ENCODE measurements at regions not wholly inside any gene's neighbourhood (a gene's known extent, or its start where the extent isn't known, plus 50 kb on each side); places are given as distances from the start of the nearest gene placed in this dataset.
"Not testable (repeated sequence)": the region's sequence is repeated elsewhere in the genome, so short reads cannot be mapped to it uniquely, and the experiment has no call there.

DNA sequence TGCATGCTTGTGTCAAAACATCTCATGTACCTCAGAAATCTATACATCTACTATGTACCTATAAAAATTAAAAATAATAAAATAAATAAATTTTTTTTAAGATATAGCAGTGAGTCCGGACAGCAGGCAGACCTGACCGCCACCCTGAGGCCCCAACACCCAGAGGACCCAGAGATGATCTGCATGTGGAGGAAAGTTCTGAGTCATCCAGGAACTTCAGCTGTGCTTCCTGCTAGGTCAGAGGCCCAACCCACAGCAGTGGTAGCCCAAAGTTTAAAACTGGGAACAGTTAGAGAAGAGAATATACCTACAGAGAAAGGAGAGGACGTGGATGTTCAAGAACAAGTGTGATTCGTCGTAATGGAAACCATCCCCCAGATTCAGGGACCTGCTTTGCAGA, 683.7 kb upstream of the NRP1 start:
- no peak for DNase-seq (ENCODE audit: extremely low read depth in 1 of 11, low read depth in 9 of 11, low spot score in 4 of 11)

DNA sequence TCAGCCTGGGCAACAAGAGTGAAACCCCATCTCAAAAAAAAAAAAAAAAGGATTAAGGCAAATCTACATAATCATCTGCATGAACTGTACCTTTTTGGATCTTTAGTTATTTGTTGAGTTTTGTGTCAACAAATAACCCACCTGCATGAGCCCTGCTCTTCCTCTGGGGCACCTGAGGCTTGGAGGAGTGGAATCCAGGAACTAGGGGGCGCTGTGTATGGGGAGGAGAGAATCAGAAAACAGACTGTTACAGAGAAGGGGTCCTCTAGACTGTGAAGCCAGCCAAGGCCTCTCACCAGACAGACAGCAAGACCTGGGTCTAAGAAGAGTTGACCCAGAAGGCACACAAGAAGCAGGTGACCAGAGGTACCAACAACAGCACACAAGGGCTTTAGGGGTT, 682.8 kb upstream of the NRP1 start:
- DNase-seq (ENCODE audit: extremely low read depth in 1 of 11, low read depth in 9 of 11, low spot score in 4 of 11), result no peak

DNA sequence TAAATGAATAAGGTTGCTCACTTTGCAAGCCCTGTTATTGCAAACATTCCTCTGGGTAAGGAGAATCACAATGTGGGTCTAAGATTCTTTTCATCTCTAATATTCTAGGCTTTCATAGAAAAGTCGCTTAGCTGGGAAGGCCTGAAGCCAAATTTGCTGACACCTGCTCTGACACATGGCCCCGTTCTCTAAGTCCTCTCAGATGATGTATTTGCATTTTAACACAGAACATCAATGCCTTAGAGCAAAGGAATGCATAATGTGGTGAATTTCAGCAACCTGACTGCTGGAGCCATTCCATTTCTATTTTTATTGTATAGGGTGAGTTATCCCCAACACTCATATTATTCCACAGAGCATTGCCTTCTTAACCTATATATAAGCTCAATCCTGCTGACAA, 682.1 kb upstream of the NRP1 start:
- no peak for DNase-seq (ENCODE audit: extremely low read depth in 1 of 11, low read depth in 9 of 11, low spot score in 4 of 11)

- DNase-seq (ENCODE audit: extremely low read depth in 1 of 11, low read depth in 9 of 11, low spot score in 4 of 11), result no peak
Observed at GRCh38 chr10:34015700-34016099, 681.2 kb upstream of the NRP1 start.

DNA sequence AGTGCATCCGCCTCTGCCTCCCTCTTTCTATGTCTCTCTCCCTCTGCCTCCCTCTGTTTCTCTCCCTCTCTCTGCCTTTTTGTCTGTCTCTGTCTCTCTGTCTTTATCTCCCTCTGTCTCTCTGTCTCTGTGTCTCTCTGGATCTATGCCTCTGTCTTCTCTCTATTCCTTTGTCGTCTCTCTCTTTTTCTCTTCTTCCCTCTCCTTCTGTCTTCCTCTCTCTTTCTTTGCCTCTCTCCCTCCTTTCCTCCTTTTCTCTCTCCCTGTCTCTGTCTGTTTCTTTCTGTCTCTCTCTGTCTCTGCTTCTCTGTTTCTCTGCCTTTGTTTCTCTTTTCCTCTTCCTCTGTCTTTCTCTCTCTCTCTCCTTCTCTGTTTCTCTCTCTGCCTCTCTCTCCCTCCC, 678.8 kb upstream of the NRP1 start:
- DNase-seq (ENCODE audit: extremely low read depth in 1 of 11, low read depth in 9 of 11, low spot score in 4 of 11), result no peak

GRCh38 chr10:34010891-34011290, 676.4 kb upstream of the NRP1 start:
- no peak for DNase-seq (ENCODE audit: extremely low read depth in 1 of 11, low read depth in 9 of 11, low spot score in 4 of 11)

- not testable (repeated sequence) for DNase-seq (ENCODE audit: extremely low read depth in 1 of 11, low read depth in 9 of 11, low spot score in 4 of 11)
Observed at GRCh38 chr10:34010228-34010627, 675.8 kb upstream of the NRP1 start.

GRCh38 chr10:34008656-34009055, 674.2 kb upstream of the NRP1 start:
- DNase-seq (ENCODE audit: extremely low read depth in 1 of 11, low read depth in 9 of 11, low spot score in 4 of 11), result no peak

- no peak for DNase-seq (ENCODE audit: extremely low read depth in 1 of 11, low read depth in 9 of 11, low spot score in 4 of 11)
Observed at GRCh38 chr10:34006471-34006870, 672.0 kb upstream of the NRP1 start.

- DNase-seq (ENCODE audit: extremely low read depth in 1 of 11, low read depth in 9 of 11, low spot score in 4 of 11), result no peak
Observed at GRCh38 chr10:34003561-34003960, 669.1 kb upstream of the NRP1 start.

DNA sequence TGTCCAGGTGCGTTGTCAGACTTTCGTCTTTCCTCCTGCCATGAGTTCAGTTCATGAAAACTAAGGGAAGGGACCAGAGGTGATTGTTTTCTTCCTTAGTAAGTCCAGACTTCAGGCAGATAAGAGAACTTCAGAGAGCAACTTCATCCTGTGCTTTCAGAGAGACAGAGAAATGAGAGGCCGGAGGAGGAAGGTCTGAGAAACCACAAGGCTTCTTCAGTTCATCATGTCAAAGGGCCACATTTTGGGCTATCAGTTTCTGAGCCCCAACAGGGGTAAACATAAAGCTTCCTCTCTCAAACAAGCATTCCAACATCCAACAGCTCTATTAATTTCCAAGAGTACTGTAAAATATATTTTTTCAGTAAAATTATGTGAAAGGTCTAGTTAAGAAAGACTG, 668.4 kb upstream of the NRP1 start:
- DNase-seq (ENCODE audit: extremely low read depth in 1 of 11, low read depth in 9 of 11, low spot score in 4 of 11), result no peak

GRCh38 chr10:34001831-34002230, 667.4 kb upstream of the NRP1 start:
- no peak for DNase-seq (ENCODE audit: extremely low read depth in 1 of 11, low read depth in 9 of 11, low spot score in 4 of 11)

DNA sequence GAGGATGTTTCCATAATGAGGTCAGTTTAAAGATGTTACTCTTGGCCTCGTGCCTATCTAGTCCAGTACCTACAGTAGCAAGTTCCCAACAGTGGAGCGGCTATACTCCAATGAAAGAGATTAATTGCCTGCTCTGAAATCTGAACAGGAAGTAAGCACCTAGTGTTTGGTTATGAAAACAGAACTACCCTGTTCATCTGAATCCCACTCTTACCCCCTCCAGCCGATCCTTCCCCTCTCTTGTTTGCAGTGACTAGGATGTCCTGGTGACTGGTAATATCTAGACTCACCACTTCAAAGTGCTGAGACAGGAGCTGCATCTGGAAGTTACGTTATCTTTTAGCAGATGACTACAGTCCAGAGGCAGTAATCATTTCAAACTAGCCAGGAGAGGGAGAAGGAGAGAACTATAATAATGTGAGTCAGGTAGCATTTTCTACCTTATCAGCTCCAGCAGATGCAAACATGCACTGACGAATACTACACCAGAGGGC, 666.7 kb upstream of the NRP1 start:
- no peak for DNase-seq (ENCODE audit: extremely low read depth in 1 of 11, low read depth in 9 of 11, low spot score in 4 of 11)

DNA sequence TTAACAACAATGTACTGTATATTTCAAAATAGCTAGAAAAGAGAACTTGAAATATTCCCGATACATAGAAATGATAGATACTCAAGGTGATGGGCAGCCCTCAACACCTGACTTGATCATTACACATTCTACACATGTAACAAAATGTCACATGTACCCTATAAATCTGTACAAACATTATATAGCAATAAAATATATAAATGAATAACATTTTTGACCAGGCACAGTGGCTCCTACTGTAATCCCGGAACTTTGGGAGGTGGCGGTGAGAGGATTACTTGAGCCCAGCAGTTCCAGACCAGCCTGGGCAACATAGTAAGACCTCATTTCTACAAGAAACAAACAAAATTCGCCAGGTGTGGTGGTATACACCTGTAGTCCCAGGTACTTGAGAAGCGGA, 659.5 kb upstream of the NRP1 start:
- no peak for DNase-seq (ENCODE audit: extremely low read depth in 1 of 11, low read depth in 9 of 11, low spot score in 4 of 11)

GRCh38 chr10:33991924-33992323, 657.5 kb upstream of the NRP1 start:
- DNase-seq (ENCODE audit: extremely low read depth in 1 of 11, low read depth in 9 of 11, low spot score in 4 of 11), result no peak

DNA sequence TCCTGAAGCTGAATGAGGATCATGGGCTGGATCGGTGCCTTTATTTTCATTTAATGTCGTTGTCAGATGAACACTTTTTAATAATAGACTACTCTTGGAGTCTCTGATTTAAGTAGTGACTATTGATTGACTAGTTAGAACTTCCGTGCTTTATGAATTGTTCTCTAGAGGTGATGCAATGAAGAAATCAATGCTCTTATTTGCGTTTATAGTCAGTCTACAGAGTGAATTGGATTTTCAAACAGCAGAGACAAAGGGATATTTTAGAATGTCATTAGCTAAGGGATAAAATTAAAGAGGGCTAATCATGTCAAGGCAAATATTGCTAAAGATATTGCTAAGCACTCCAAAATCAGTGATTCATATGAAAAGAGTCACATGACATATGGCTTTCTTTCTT, 652.0 kb upstream of the NRP1 start:
- DNase-seq (ENCODE audit: extremely low read depth in 1 of 11, low read depth in 9 of 11, low spot score in 4 of 11), result no peak

- DNase-seq (ENCODE audit: extremely low read depth in 1 of 11, low read depth in 9 of 11, low spot score in 4 of 11), result no peak
Observed at GRCh38 chr10:33986016-33986415, 651.5 kb upstream of the NRP1 start.

DNA sequence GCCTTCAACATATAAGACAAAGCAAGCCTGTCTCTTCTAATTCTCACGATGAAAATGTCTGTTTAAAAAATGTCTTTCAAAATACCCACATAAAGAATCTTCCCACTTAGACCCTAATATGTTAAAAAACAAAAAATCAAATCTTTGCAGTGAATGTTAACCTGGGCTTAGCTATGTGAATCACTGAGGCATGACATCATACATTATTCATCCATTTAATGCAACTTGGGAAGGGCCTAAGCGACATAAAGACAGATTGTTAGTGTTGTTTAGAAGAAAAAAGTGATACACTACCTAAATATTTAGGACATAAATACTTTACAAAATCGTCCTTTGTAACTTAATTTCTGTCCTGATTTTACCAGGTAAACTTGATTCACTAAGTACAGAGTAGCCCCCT, 648.5 kb upstream of the NRP1 start:
- DNase-seq (ENCODE audit: extremely low read depth in 1 of 11, low read depth in 9 of 11, low spot score in 4 of 11), result no peak

DNA sequence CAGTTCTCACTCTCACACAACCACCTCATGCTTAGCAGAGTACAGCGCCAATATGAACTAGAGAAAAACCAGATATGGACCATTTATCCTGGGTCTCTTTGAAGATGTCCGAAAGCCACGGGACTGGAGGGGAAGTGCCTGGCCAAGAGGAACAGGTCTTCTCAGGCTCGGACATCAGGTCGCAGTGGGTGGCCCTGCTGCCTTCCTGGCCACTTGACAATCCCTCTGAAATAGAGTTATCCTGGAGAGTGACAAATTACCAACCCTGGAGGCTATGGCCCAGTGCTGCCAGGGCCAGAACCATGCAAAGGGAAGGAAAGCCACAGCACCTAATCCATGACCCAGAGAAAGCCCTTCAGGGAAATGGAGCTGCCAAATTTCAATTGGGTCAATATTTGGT, 646.8 kb upstream of the NRP1 start:
- DNase-seq (ENCODE audit: extremely low read depth in 1 of 11, low read depth in 9 of 11, low spot score in 4 of 11), result no peak

DNA sequence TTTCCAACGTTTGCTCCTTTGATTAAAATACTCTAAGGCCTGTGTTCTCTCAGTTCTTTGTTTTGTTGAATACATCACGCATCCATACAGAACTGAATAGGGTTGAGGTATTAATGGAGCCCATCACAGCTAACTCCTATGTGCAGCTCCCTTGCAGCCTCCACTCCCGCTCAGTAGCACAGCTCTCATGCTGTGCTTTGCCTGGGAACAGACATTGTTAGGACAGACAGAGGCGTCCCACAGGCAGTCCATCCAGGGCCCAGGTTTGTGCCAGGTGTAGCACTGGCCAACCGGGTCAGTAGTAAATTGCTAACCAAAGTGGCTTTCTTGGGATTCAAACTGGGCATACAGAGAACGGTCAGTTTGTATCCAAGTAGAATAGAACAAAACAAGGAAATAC, 644.7 kb upstream of the NRP1 start:
- DNase-seq (ENCODE audit: extremely low read depth in 1 of 11, low read depth in 9 of 11, low spot score in 4 of 11), result no peak

GRCh38 chr10:33975481-33975880, 641.0 kb upstream of the NRP1 start:
- DNase-seq (ENCODE audit: extremely low read depth in 1 of 11, low read depth in 9 of 11, low spot score in 4 of 11), result no peak

- DNase-seq (ENCODE audit: extremely low read depth in 1 of 11, low read depth in 9 of 11, low spot score in 4 of 11), result no peak
Observed at GRCh38 chr10:33974976-33975478, 640.6 kb upstream of the NRP1 start.

Data from renal cortex interstitium (tissue), 11 donors.